CD4-positive, alpha-beta memory T cell (primary cell): ENCODE measurements at regions not wholly inside any gene's neighbourhood (a gene's known extent, or its start where the extent isn't known, plus 50 kb on each side); places are given as distances from the start of the nearest gene placed in this dataset.
"Not testable (repeated sequence)": the region's sequence is repeated elsewhere in the genome, so short reads cannot be mapped to it uniquely, and the experiment has no call there.

Experiments used
- CTCF ChIA-PET: fragments of 350-600 bp; sonication (Branson Sonifier 250); formaldehyde crosslinking; loops from one replicate; lab custom pipeline; 2021; ENCODE audit warnings: inconsistent platforms; ENCODE audit not compliant: partially characterized antibody; lab: Charles Lee
- POLR2A ChIA-PET: fragments of 350-600 bp; sonication (Branson Sonifier 250); formaldehyde crosslinking; loops from one replicate; lab custom pipeline; 2021; ENCODE audit not compliant: partially characterized antibody; lab: Charles Lee
- DNase-seq, 5 donors: peaks; one replicate each; pipeline versions ENCODE4 v3.0.0 to v3.0.0-alpha.2; 2020 to 2022; ENCODE audit warnings: mixed read lengths in 1 of 5
- H3K27ac ChIP-seq: one replicate; pipeline ENCODE4 v1.7.0; 2013; ENCODE audit warnings: low read depth, low read length
- H3K27me3 ChIP-seq: 2 replicates; pipeline ENCODE4 v1.7.0; 2013; ENCODE audit warnings: mild to moderate bottlenecking, low read length, moderate library complexity; ENCODE audit not compliant: insufficient read depth
- H3K36me3 ChIP-seq: 2 replicates; pipeline ENCODE4 v1.7.0; 2013; ENCODE audit warnings: mild to moderate bottlenecking, low read length, moderate library complexity; ENCODE audit not compliant: insufficient read depth
- H3K4me1 ChIP-seq: 2 replicates; pipeline ENCODE4 v1.7.0; 2013; ENCODE audit warnings: mild to moderate bottlenecking, low read length, moderate library complexity; ENCODE audit not compliant: insufficient read depth
- H3K4me3 ChIP-seq, 2 donors: one replicate each; pipeline ENCODE4 v1.7.0; 2013; ENCODE audit warnings: low read length in 2 of 2, mild to moderate bottlenecking in 1 of 2
- H3K9me3 ChIP-seq, 2 donors: one replicate each; pipeline ENCODE4 v1.7.0; 2013; ENCODE audit warnings: low read length in 2 of 2, control low read depth in 1 of 2; ENCODE audit not compliant: control insufficient read depth in 1 of 2
- H3K27ac Mint-ChIP-seq, 7 donors: one replicate each; pipeline ENCODE4 v1.8.0; 2020 to 2021; ENCODE audit warnings: mixed read lengths in 7 of 7, mild to moderate bottlenecking in 6 of 7, inconsistent platforms in 3 of 7, moderate library complexity in 3 of 7
- H3K27me3 Mint-ChIP-seq, 2 donors: one replicate each; pipeline ENCODE4 v1.8.0; 2020 to 2021; ENCODE audit warnings: mixed read lengths in 2 of 2
- H3K36me3 Mint-ChIP-seq, 2 donors: one replicate each; pipeline ENCODE4 v1.8.0; 2020 to 2021; ENCODE audit warnings: mixed read lengths in 2 of 2, inconsistent platforms in 1 of 2, mild to moderate bottlenecking in 1 of 2
- H3K4me1 Mint-ChIP-seq, 4 donors: one replicate each; pipeline ENCODE4 v1.8.0; 2020 to 2021; ENCODE audit warnings: mixed read lengths in 4 of 4, mild to moderate bottlenecking in 1 of 4
- H3K4me3 Mint-ChIP-seq, 8 donors: one replicate each; pipeline ENCODE4 v1.8.0; 2020 to 2021; ENCODE audit warnings: mixed read lengths in 8 of 8, mild to moderate bottlenecking in 7 of 8, moderate library complexity in 6 of 8, inconsistent platforms in 3 of 8
- H3K9me3 Mint-ChIP-seq, 8 donors: one replicate each; pipeline ENCODE4 v1.8.0; 2020 to 2021; ENCODE audit warnings: mixed read lengths in 8 of 8, mild to moderate bottlenecking in 5 of 8, inconsistent platforms in 3 of 8, moderate library complexity in 1 of 8
- intact Hi-C: fragments of 100-400 bp; cut with micrococcal nuclease; formaldehyde crosslinking; loops from one replicate; pipeline ENCODE4 v1.15.1; 2023

GRCh38 chr4:164116286-164116685 lies 621.8 kb downstream of the TMA16 start:
- intact Hi-C loops: no loop called here
- H3K9me3 ChIP-seq: no peaks in the 10 kb centered on the region
- no peaks in the 10 kb centered on the region for H3K36me3 ChIP-seq
- no peaks in the 10 kb centered on the region for H3K4me1 Mint-ChIP-seq
- no peaks in the 10 kb centered on the region for H3K36me3 Mint-ChIP-seq
- H3K4me3 Mint-ChIP-seq: no peak overlapping the region
- no peak overlapping the region for H3K27ac ChIP-seq
- ChIA-PET POLR2A (no interaction called here), CTCF (no interaction called here)
- no peak for DNase-seq
- no peak overlapping the region for H3K27ac Mint-ChIP-seq
- peaks cover 0 to 2% (median 0%) of the 10 kb centered on the region in 8 donors for H3K9me3 Mint-ChIP-seq
- no peaks in the 10 kb centered on the region for H3K4me1 ChIP-seq
- no peak overlapping the region for H3K4me3 ChIP-seq
- no peaks in the 10 kb centered on the region for H3K27me3 ChIP-seq
- H3K27me3 Mint-ChIP-seq: no peaks in the 10 kb centered on the region

- Mint-ChIP-seq H3K27me3 (no peaks in the 10 kb centered on the region), H3K4me3 (no peak overlapping the region), H3K27ac (no peak overlapping the region), H3K4me1 (peaks cover 0 to 3% (median 0%) of the 10 kb centered on the region in 4 donors), H3K36me3 (no peaks in the 10 kb centered on the region), H3K9me3 (peaks cover 0 to 2% (median 0%) of the 10 kb centered on the region in 8 donors)
- POLR2A ChIA-PET: no interaction called here
- H3K27me3 ChIP-seq: no peaks in the 10 kb centered on the region
- intact Hi-C loops: no loop called here
- no peaks in the 10 kb centered on the region for H3K36me3 ChIP-seq
- H3K27ac ChIP-seq: no peak overlapping the region
- H3K9me3 ChIP-seq: no peaks in the 10 kb centered on the region
- DNase-seq: no peak
- CTCF ChIA-PET: no interaction called here
- H3K4me1 ChIP-seq: no peaks in the 10 kb centered on the region
- H3K4me3 ChIP-seq: no peak overlapping the region
These were observed 619.5 kb upstream of the SMIM31 start for GRCh38 chr4:164134388-164134787.

- DNase-seq: no peak
- Mint-ChIP-seq H3K27ac (no peak overlapping the region), H3K4me1 (peaks cover 0 to 3% (median 0%) of the 10 kb centered on the region in 4 donors), H3K4me3 (no peak overlapping the region), H3K27me3 (no peaks in the 10 kb centered on the region), H3K9me3 (peaks cover 0 to 5% (median 1%) of the 10 kb centered on the region in 8 donors), H3K36me3 (no peaks in the 10 kb centered on the region)
- H3K36me3 ChIP-seq: no peaks in the 10 kb centered on the region
- intact Hi-C loops: no loop called here
- CTCF ChIA-PET: no interaction called here
- no peak overlapping the region for H3K4me3 ChIP-seq
- H3K9me3 ChIP-seq: no peaks in the 10 kb centered on the region
- no peaks in the 10 kb centered on the region for H3K27me3 ChIP-seq
- POLR2A ChIA-PET: no interaction called here
- H3K4me1 ChIP-seq: no peaks in the 10 kb centered on the region
- no peak overlapping the region for H3K27ac ChIP-seq
These were observed 617.7 kb upstream of the SMIM31 start for GRCh38 chr4:164136180-164136616.

- Histone ChIP-seq H3K9me3 (no peaks in the 10 kb centered on the region), H3K27me3 (no peaks in the 10 kb centered on the region), H3K27ac (no peak overlapping the region), H3K4me3 (no peak overlapping the region), H3K4me1 (no peaks in the 10 kb centered on the region), H3K36me3 (no peaks in the 10 kb centered on the region)
- peaks cover 0 to 3% (median 0%) of the 10 kb centered on the region in 4 donors for H3K4me1 Mint-ChIP-seq
- no peaks in the 10 kb centered on the region for H3K27me3 Mint-ChIP-seq
- no peak for DNase-seq
- CTCF ChIA-PET: no interaction called here
- H3K9me3 Mint-ChIP-seq: peaks cover 0 to 6% (median 1%) of the 10 kb centered on the region in 8 donors
- POLR2A ChIA-PET: no interaction called here
- intact Hi-C loops: no loop called here
- H3K36me3 Mint-ChIP-seq: no peaks in the 10 kb centered on the region
- H3K27ac Mint-ChIP-seq: no peak overlapping the region
- no peak overlapping the region for H3K4me3 Mint-ChIP-seq
These were observed 615.4 kb upstream of the SMIM31 start for GRCh38 chr4:164138521-164138920.

- ChIA-PET CTCF (no interaction called here), POLR2A (no interaction called here)
- Mint-ChIP-seq H3K4me1 (peaks cover 0 to 3% (median 0%) of the 10 kb centered on the region in 4 donors), H3K9me3 (peaks cover 0 to 6% (median 3%) of the 10 kb centered on the region in 8 donors), H3K36me3 (no peaks in the 10 kb centered on the region), H3K4me3 (no peak overlapping the region), H3K27me3 (no peaks in the 10 kb centered on the region), H3K27ac (no peak overlapping the region)
- Histone ChIP-seq H3K9me3 (no peaks in the 10 kb centered on the region), H3K4me1 (no peaks in the 10 kb centered on the region), H3K27ac (no peak overlapping the region), H3K27me3 (no peaks in the 10 kb centered on the region), H3K36me3 (no peaks in the 10 kb centered on the region), H3K4me3 (no peak overlapping the region)
- intact Hi-C loops: no loop called here
- no peak for DNase-seq
These were observed 614.6 kb upstream of the SMIM31 start for GRCh38 chr4:164139291-164139690.

GRCh38 chr4:164141755-164142375 lies 612.1 kb upstream of the SMIM31 start:
- H3K36me3 ChIP-seq, intact Hi-C loops, H3K4me1 Mint-ChIP-seq, H3K9me3 Mint-ChIP-seq, H3K27me3 ChIP-seq, H3K4me3 Mint-ChIP-seq, H3K27me3 Mint-ChIP-seq, DNase-seq, H3K27ac Mint-ChIP-seq, H3K4me3 ChIP-seq, H3K9me3 ChIP-seq, H3K36me3 Mint-ChIP-seq, CTCF ChIA-PET, H3K4me1 ChIP-seq, POLR2A ChIA-PET, H3K27ac ChIP-seq: not testable (repeated sequence)

- Mint-ChIP-seq H3K36me3 (no peaks in the 10 kb centered on the region), H3K27ac (no peak overlapping the region), H3K27me3 (no peaks in the 10 kb centered on the region), H3K9me3 (no peaks in the 10 kb centered on the region), H3K4me3 (no peak overlapping the region), H3K4me1 (no peaks in the 10 kb centered on the region)
- ChIA-PET CTCF (no interaction called here), POLR2A (no interaction called here)
- Histone ChIP-seq H3K27ac (no peak overlapping the region), H3K27me3 (no peaks in the 10 kb centered on the region), H3K4me1 (no peaks in the 10 kb centered on the region), H3K36me3 (no peaks in the 10 kb centered on the region), H3K9me3 (no peaks in the 10 kb centered on the region), H3K4me3 (no peak overlapping the region)
- DNase-seq: no peak
- intact Hi-C loops: no loop called here
These were observed 599.5 kb upstream of the SMIM31 start for GRCh38 chr4:164154416-164154815.
